Left hindlimb (tissue), 1 donor: ENCODE measurements at regions not wholly inside any gene's neighbourhood (a gene's known extent, or its start where the extent isn't known, plus 50 kb on each side); places are given as distances from the start of the nearest gene placed in this dataset.
A peak's percentile ranks its signal among the peaks of the same experiment; 100 is the strongest.
"Not testable (repeated sequence)": the region's sequence is repeated elsewhere in the genome, so short reads cannot be mapped to it uniquely, and the experiment has no call there.

ENCODE experiments used
- DNase-seq: peaks from one replicate; pipeline ENCODE4 v3.0.0-alpha.2; 2018

- DNase-seq, result not testable (repeated sequence)
Measured at GRCh38 chr2:87660164-87660563, 87.7 kb upstream of the PLGLB2 start.

- DNase-seq, result not testable (repeated sequence)
Measured at GRCh38 chr2:87662316-87663290, 85.3 kb upstream of the PLGLB2 start.

GRCh38 chr2:87663347-87663746, 84.5 kb upstream of the PLGLB2 start:
- DNase-seq, result not testable (repeated sequence)

GRCh38 chr2:87667027-87667426, 80.9 kb upstream of the PLGLB2 start:
- DNase-seq, result not testable (repeated sequence)

- DNase-seq, result not testable (repeated sequence)
Measured at GRCh38 chr2:87668361-87668760, 79.5 kb upstream of the PLGLB2 start.

- DNase-seq, result not testable (repeated sequence)
Measured at GRCh38 chr2:87669633-87670231, 78.2 kb upstream of the PLGLB2 start.

GRCh38 chr2:87672404-87672803, 75.5 kb upstream of the PLGLB2 start:
- DNase-seq, result not testable (repeated sequence)

- not testable (repeated sequence) for DNase-seq
Measured at GRCh38 chr2:87674729-87675128, 73.2 kb upstream of the PLGLB2 start.

- not testable (repeated sequence) for DNase-seq
Measured at GRCh38 chr2:87675487-87675886, 72.4 kb upstream of the PLGLB2 start.

- DNase-seq, result not testable (repeated sequence)
Measured at GRCh38 chr2:87677421-87677923, 70.4 kb upstream of the PLGLB2 start.

GRCh38 chr2:87678742-87679173, 69.1 kb upstream of the PLGLB2 start:
- DNase-seq, result not testable (repeated sequence)

- not testable (repeated sequence) for DNase-seq
Measured at GRCh38 chr2:87679950-87680349, 67.9 kb upstream of the PLGLB2 start.

- not testable (repeated sequence) for DNase-seq
Measured at GRCh38 chr2:87680691-87681090, 67.2 kb upstream of the PLGLB2 start.

GRCh38 chr2:87683451-87683850, 64.4 kb upstream of the PLGLB2 start:
- DNase-seq, result peak; percentile 34

- not testable (repeated sequence) for DNase-seq
Measured at GRCh38 chr2:87683961-87684360, 63.9 kb upstream of the PLGLB2 start.

- not testable (repeated sequence) for DNase-seq
Measured at GRCh38 chr2:87685558-87685957, 62.3 kb upstream of the PLGLB2 start.

- DNase-seq, result not testable (repeated sequence)
Measured at GRCh38 chr2:87686873-87687549, 60.9 kb upstream of the PLGLB2 start.

GRCh38 chr2:87687550-87688270, 60.2 kb upstream of the PLGLB2 start:
- not testable (repeated sequence) for DNase-seq

GRCh38 chr2:87691899-87692592, 55.8 kb upstream of the PLGLB2 start:
- not testable (repeated sequence) for DNase-seq

- not testable (repeated sequence) for DNase-seq
Measured at GRCh38 chr2:87692914-87693313, 55.0 kb upstream of the PLGLB2 start.

- DNase-seq, result not testable (repeated sequence)
Measured at GRCh38 chr2:87693882-87694281, 54.0 kb upstream of the PLGLB2 start.
